ENCODE measurements at regions not wholly inside any gene's neighbourhood (a gene's known extent, or its start where the extent isn't known, plus 50 kb on each side); places are given as distances from the start of the nearest gene placed in this dataset.

- no peaks in the 10 kb centered on the region for H3K36me3 ChIP-seq (ENCODE audit: insufficient read depth, low read length)
- H3K4me3 ChIP-seq (ENCODE audit: low read depth, low read length, poor library complexity, severe bottlenecking), result no peak overlapping the region
- no peak overlapping the region for H3K27ac ChIP-seq (ENCODE audit: low read depth, low read length, poor library complexity, severe bottlenecking)
- no peak overlapping the region for H3K4me2 ChIP-seq (ENCODE audit: low read length)
- H3K9me2 ChIP-seq (ENCODE audit: insufficient read depth, low read length), result no peaks in the 10 kb centered on the region
- H2AFZ ChIP-seq (ENCODE audit: low read length), result no peak overlapping the region
- intact Hi-C loops (cut with micrococcal nuclease; ENCODE audit: unreplicated experiment), result no loop called here
- no peak for DNase-seq (ENCODE audit: low spot score)
- no peaks in the 10 kb centered on the region for H4K20me1 ChIP-seq (ENCODE audit: insufficient read depth, low read length)
- H3K9me3 ChIP-seq (ENCODE audit: low read length), result no peaks in the 10 kb centered on the region
- ChIA-PET POLR2A (interaction anchor here (0.7 kb wide), 1 partner anchor 722 kb away, joined by 3 read pairs; no protein-coding TSS in a partner anchor), CTCF (ENCODE audit: unreplicated experiment) (no interaction called here)
- no TSS peak for BruUV-seq (replicated peaks)
- no peaks in the 10 kb centered on the region for H3K4me1 ChIP-seq (ENCODE audit: insufficient read depth, low read length, poor library complexity, severe bottlenecking)
- H3K79me2 ChIP-seq (ENCODE audit: insufficient read depth, low read depth, low read length), result no peaks in the 10 kb centered on the region
- TF ChIP-seq EZH2phosphoT487 (IDR thresholded peaks at IDR 0.05; ENCODE audit: borderline replicate concordance, low read depth, low read length) (no peak), CTCF (conservative IDR thresholded peaks at IDR 0.05; ENCODE audit: low read length) (no peak)
Measured at GRCh38 chr5:174309131-174309795, 263.8 kb downstream of the NSG2 start.

- H3K9me2 ChIP-seq (ENCODE audit: insufficient read depth, low read length), result no peaks in the 10 kb centered on the region
- ChIA-PET POLR2A (interaction anchor here (1.0 kb wide), 1 partner anchor 78 kb away, joined by 4 read pairs; no protein-coding TSS in a partner anchor), CTCF (ENCODE audit: unreplicated experiment) (interaction anchor here (1.1 kb wide), 1 partner anchor 264 kb away, joined by 4 read pairs; the partner anchor contains the start of gene NSG2)
- H4K20me1 ChIP-seq (ENCODE audit: insufficient read depth, low read length), result no peaks in the 10 kb centered on the region
- no peaks in the 10 kb centered on the region for H3K79me2 ChIP-seq (ENCODE audit: insufficient read depth, low read depth, low read length)
- no peak overlapping the region for H3K4me3 ChIP-seq (ENCODE audit: low read depth, low read length, poor library complexity, severe bottlenecking)
- TF ChIP-seq EZH2phosphoT487 (IDR thresholded peaks at IDR 0.05; ENCODE audit: borderline replicate concordance, low read depth, low read length) (no peak), CTCF (conservative IDR thresholded peaks at IDR 0.05; ENCODE audit: low read length) (no peak)
- no peaks in the 10 kb centered on the region for H3K9me3 ChIP-seq (ENCODE audit: low read length)
- H3K36me3 ChIP-seq (ENCODE audit: insufficient read depth, low read length), result no peaks in the 10 kb centered on the region
- BruUV-seq (replicated peaks), result no TSS peak
- no peak for DNase-seq (ENCODE audit: low spot score)
- H3K27ac ChIP-seq (ENCODE audit: low read depth, low read length, poor library complexity, severe bottlenecking), result no peak overlapping the region
- intact Hi-C loops (cut with micrococcal nuclease; ENCODE audit: unreplicated experiment), result loop anchor here (10.0 kb wide), 1 partner anchor 695 kb away; the partner anchor contains the start of gene BOD1
- no peak overlapping the region for H2AFZ ChIP-seq (ENCODE audit: low read length)
- no peaks in the 10 kb centered on the region for H3K4me1 ChIP-seq (ENCODE audit: insufficient read depth, low read length, poor library complexity, severe bottlenecking)
- no peak overlapping the region for H3K4me2 ChIP-seq (ENCODE audit: low read length)
Measured at GRCh38 chr5:174310243-174310642, 264.7 kb downstream of the NSG2 start.

- no TSS peak for BruUV-seq (replicated peaks)
- Histone ChIP-seq H3K79me2 (ENCODE audit: insufficient read depth, low read depth, low read length) (no peaks in the 10 kb centered on the region), H3K9me2 (ENCODE audit: insufficient read depth, low read length) (no peaks in the 10 kb centered on the region), H3K27ac (ENCODE audit: low read depth, low read length, poor library complexity, severe bottlenecking) (no peak overlapping the region), H4K20me1 (ENCODE audit: insufficient read depth, low read length) (no peaks in the 10 kb centered on the region), H2AFZ (ENCODE audit: low read length) (no peak overlapping the region), H3K36me3 (ENCODE audit: insufficient read depth, low read length) (no peaks in the 10 kb centered on the region), H3K4me1 (ENCODE audit: insufficient read depth, low read length, poor library complexity, severe bottlenecking) (no peaks in the 10 kb centered on the region), H3K9me3 (ENCODE audit: low read length) (no peaks in the 10 kb centered on the region), H3K4me2 (ENCODE audit: low read length) (no peak overlapping the region), H3K4me3 (ENCODE audit: low read depth, low read length, poor library complexity, severe bottlenecking) (no peak overlapping the region)
- CTCF ChIA-PET (ENCODE audit: unreplicated experiment), result interaction anchor here (1.1 kb wide), 1 partner anchor 265 kb away, joined by 4 read pairs; the partner anchor contains the start of gene NSG2
- POLR2A ChIA-PET, result interaction anchor here (0.6 to 1.0 kb wide), 3 partner anchors 33 to 942 kb away, joined by 3 to 4 read pairs (median 3); no protein-coding TSS in a partner anchor
- DNase-seq (ENCODE audit: low spot score), result no peak
- TF ChIP-seq EZH2phosphoT487 (IDR thresholded peaks at IDR 0.05; ENCODE audit: borderline replicate concordance, low read depth, low read length), result no peak
- TF ChIP-seq CTCF (conservative IDR thresholded peaks at IDR 0.05; ENCODE audit: low read length), result no peak
- intact Hi-C loops (cut with micrococcal nuclease; ENCODE audit: unreplicated experiment), result loop anchor here (10.0 kb wide), 1 partner anchor 696 kb away; the partner anchor contains the start of gene BOD1
Measured at GRCh38 chr5:174310706-174311105, 265.2 kb downstream of the NSG2 start.

Measured in OCI-LY7 (cell line).